ENCODE measurements at regions not wholly inside any gene's neighbourhood (a gene's known extent, or its start where the extent isn't known, plus 50 kb on each side); places are given as distances from the start of the nearest gene placed in this dataset.

DNA sequence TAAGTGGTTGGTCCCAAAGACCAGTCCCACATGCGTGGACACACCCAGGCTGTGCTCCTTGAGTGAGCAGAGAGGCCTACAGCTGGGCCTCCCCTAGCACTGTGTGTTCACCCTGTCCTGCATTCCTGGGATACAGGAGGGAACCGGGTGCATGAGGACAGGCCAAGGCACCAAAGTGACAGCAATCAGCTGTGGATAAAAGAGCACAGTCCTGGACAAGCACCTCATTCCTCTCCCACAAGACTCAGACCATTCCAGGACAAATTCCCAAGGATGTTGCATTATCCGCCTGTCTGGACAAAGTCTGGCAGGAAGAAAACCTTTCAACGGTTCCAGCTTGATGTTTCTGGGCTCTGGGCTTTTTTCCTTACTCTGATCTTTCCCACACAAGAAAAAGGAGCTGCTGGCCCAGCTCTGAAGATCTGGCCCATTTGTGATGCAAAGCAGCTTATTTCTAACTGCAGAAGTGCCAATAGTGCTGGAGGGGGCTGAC lies 273.2 kb downstream of the ENC1 start:
- H3K27ac Mint-ChIP-seq = no peak overlapping the region

DNA sequence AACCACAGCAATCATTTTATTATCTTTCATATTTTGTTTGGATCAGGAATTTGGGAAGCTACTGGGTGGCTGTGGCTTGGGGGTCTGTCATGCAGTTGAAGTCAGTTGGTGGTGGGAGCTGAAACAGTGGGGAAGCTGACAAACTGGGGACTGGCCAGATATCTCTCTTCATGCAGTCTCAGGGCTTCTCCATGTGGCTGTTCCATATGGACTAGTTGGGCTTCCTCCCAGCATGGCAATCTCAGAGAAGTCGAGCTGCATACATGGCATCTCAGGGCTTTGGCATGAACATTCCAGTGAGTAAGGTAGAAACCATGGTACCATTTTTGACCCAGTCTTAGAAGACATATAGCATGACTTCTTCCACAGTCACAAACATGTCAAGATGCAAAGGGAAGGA lies 274.8 kb downstream of the ENC1 start:
- Mint-ChIP-seq H3K9me3 (peaks cover 6% of the 10 kb centered on the region), H3K27me3 (ENCODE audit: low read depth, poor library complexity) (peaks cover 9% of the 10 kb centered on the region), H3K4me3 (no peak overlapping the region), H3K27ac (no peak overlapping the region), H3K36me3 (ENCODE audit: low read depth) (no peaks in the 10 kb centered on the region), H3K4me1 (peaks cover 14% of the 10 kb centered on the region)
- TF ChIP-seq, protein P1, sequence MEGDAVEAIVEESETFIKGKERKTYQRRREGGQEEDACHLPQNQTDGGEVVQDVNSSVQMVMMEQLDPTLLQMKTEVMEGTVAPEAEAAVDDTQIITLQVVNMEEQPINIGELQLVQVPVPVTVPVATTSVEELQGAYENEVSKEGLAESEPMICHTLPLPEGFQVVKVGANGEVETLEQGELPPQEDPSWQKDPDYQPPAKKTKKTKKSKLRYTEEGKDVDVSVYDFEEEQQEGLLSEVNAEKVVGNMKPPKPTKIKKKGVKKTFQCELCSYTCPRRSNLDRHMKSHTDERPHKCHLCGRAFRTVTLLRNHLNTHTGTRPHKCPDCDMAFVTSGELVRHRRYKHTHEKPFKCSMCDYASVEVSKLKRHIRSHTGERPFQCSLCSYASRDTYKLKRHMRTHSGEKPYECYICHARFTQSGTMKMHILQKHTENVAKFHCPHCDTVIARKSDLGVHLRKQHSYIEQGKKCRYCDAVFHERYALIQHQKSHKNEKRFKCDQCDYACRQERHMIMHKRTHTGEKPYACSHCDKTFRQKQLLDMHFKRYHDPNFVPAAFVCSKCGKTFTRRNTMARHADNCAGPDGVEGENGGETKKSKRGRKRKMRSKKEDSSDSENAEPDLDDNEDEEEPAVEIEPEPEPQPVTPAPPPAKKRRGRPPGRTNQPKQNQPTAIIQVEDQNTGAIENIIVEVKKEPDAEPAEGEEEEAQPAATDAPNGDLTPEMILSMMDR (IDR thresholded peaks at IDR 0.05) = no peak
- no peak for DNase-seq

More for the DNA sequence above, 273.2 kb downstream of the ENC1 start:
- Mint-ChIP-seq H3K27me3 (ENCODE audit: low read depth, poor library complexity) (peaks cover 9% of the 10 kb centered on the region), H3K9me3 (peaks cover 6% of the 10 kb centered on the region), H3K4me3 (no peak overlapping the region), H3K4me1 (peaks cover 14% of the 10 kb centered on the region), H3K36me3 (ENCODE audit: low read depth) (no peaks in the 10 kb centered on the region)
- DNase-seq = no peak
- TF ChIP-seq, protein P1 (IDR thresholded peaks at IDR 0.05) = no peak

DNA sequence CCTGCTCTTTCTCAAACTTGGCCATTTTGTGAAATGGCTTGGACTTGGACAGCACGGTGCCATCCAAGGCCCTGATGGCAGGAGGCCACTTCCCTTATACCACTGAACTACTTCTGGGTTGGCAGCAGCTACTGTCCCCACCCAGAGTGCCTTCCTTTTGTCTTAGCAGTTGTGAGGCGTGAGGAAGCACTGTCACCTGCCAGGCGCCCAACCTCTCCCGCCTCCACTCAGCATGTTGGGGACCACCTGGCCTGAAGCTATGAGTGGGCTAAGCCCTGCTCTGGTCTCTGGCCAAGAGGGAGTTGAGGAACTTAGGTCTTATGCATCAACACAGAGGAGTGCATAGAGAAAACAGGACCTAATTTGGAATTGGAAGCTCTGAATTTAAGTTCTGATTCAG lies 276.0 kb downstream of the ENC1 start:
- DNase-seq = no peak
- peaks cover 25% of the 10 kb centered on the region for H3K4me1 Mint-ChIP-seq
- H3K27me3 Mint-ChIP-seq (ENCODE audit: low read depth, poor library complexity) = peaks cover 3% of the 10 kb centered on the region
- no peaks in the 10 kb centered on the region for H3K36me3 Mint-ChIP-seq (ENCODE audit: low read depth)
- no peak overlapping the region for H3K4me3 Mint-ChIP-seq
- H3K27ac Mint-ChIP-seq = no peak overlapping the region
- TF ChIP-seq, protein P1 (IDR thresholded peaks at IDR 0.05) = no peak
- H3K9me3 Mint-ChIP-seq = peaks cover 6% of the 10 kb centered on the region

DNA sequence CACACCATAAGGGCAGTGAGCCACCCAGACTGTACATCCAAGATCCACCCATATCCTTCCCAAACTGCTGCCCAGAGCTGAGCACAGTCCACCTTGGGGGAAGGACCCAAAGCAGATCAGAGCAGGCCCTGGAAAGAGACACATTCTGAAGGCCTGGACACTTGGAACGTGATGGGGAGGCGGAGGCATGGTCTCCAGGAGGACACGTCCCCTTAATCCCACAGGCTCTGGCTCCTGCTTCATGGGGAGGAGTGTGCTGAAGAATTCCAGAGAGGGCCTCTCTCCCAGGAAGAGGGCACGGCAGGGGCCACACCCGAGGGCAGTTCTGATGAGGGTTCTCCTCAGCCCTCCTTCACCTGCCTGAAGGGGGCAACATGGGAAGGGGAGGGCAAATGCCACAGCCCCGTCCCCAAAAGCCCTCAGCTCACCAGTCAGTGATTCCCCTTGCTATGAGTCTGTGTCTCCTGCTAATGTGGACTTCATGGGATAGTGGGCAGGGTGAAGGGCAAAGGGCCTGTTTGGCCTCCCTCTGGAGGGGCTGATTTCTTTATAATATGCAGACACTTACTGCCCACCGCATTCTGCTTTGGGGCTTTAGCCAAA lies 276.8 kb downstream of the ENC1 start:
- peaks cover 3% of the 10 kb centered on the region for H3K27me3 Mint-ChIP-seq (ENCODE audit: low read depth, poor library complexity)
- H3K27ac Mint-ChIP-seq = no peak overlapping the region
- H3K4me1 Mint-ChIP-seq = peaks cover 33% of the 10 kb centered on the region
- TF ChIP-seq, protein P1 (IDR thresholded peaks at IDR 0.05) = no peak
- no peak overlapping the region for H3K4me3 Mint-ChIP-seq
- H3K9me3 Mint-ChIP-seq = peaks cover 6% of the 10 kb centered on the region
- DNase-seq = no peak
- H3K36me3 Mint-ChIP-seq (ENCODE audit: low read depth) = no peaks in the 10 kb centered on the region

DNA sequence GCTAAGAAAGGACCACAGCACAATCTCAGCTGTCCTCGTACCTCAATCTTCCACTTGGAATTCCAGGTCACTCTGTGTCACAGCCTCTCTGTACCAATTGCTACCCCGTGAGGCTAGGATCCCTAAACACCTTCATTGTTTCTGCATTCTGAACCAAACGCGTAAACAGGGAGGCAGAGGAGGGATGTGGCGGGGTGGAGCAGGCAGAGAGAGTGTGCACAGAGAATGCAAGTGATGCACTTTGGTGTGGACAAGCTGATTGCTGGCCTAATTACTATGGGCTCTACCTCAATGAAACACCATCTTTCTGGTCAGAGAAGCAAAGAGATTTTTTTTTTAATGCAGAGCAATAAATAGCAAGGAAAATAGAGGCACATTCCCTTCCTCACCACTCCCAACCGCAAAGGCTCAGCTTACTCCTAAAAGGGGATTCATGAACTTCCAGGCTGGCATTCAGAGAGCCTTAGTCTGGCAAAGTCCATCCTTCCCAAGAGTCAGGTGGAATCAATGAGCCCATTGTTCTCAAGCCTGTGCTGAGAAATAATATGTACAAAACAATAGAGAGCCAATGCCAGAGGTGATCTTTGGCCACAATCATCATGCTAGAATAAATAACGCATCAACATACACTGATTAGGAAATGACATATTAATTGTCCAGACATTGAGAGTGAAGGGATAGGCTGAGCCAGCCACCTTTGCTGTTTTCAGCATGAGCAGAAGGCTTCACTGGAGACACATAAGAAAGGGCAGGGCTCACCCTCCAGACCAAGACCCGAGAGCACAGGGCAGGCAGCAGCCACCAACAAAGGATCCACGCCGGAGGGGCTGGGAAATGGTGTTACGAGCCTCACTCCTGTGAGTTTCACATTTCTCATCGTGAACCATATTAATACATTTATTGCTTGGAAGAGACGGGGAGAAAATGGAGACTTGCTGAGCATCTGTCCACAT lies 278.8 kb downstream of the ENC1 start:
- TF ChIP-seq, protein P1 (IDR thresholded peaks at IDR 0.05) = no peak
- no peaks in the 10 kb centered on the region for H3K36me3 Mint-ChIP-seq (ENCODE audit: low read depth)
- no peak overlapping the region for H3K27ac Mint-ChIP-seq
- no peak overlapping the region for H3K4me3 Mint-ChIP-seq
- peaks cover 6% of the 10 kb centered on the region for H3K9me3 Mint-ChIP-seq
- peaks cover 37% of the 10 kb centered on the region for H3K4me1 Mint-ChIP-seq
- DNase-seq = no peak
- H3K27me3 Mint-ChIP-seq (ENCODE audit: low read depth, poor library complexity) = no peaks in the 10 kb centered on the region
